GM18505 (cell line): ENCODE measurements at regions not wholly inside any gene's neighbourhood (a gene's known extent, or its start where the extent isn't known, plus 50 kb on each side); places are given as distances from the start of the nearest gene placed in this dataset.
"Not testable (repeated sequence)": the region's sequence is repeated elsewhere in the genome, so short reads cannot be mapped to it uniquely, and the experiment has no call there.

Source experiments
- ATAC-seq: cut with Tn5 transposase; IDR thresholded peaks from one replicate; pipeline ENCODE4 v1.9.1; 2021; ENCODE audit not compliant: unreplicated experiment
- POLR2A ChIP-seq: IDR thresholded peaks from 4 replicates; pipeline ENCODE4 v1.6.1; 2011; ENCODE audit warnings: borderline replicate concordance; ENCODE audit not compliant: insufficient read depth, insufficient read length; ENCODE audit errors: extremely low read depth

GRCh38 chr10:81680359-81680758, 194.6 kb upstream of the NRG3 start:
- ATAC-seq = no peak
- no peak for TF ChIP-seq POLR2A

- ATAC-seq = no peak
- TF ChIP-seq POLR2A = no peak
These were observed 186.5 kb upstream of the NRG3 start for GRCh38 chr10:81688459-81688858.

DNA sequence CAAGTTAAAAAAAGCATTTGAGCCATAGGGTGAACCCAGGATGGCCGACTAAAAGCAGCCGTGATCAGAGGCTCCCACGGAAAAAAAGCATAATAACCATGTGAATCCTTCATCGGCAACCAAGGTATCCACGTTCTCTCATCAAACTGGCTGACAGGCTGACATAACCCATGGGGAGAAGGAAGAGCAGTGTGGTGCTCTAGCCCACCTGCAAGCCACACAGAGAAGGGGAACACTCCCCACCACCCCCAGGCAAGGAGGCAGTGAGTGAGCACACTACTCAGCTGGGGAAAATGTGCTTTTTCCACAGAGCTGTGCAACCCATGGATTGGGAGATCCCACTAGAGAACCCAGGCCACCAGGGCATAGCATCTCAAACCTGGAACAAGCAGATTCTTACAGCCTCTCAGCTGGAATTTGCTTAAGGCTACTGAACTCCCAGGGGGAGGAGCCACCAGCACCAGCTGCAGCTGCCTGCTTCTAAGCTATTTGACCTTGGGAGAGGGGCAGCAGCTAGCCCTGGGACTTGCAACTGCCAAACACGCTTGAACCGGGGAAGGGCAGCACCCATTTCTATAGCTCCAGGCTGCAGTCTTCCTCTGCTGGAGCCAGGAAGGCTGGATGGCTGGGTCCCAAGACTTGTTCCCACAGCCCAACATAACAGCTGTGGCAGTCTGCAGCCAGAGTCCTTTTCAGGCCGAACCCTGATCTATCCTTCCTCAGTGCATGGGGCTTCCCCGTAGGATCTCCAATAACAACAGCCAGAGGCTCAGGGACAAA, 178.2 kb upstream of the NRG3 start:
- ATAC-seq = no peak

DNA sequence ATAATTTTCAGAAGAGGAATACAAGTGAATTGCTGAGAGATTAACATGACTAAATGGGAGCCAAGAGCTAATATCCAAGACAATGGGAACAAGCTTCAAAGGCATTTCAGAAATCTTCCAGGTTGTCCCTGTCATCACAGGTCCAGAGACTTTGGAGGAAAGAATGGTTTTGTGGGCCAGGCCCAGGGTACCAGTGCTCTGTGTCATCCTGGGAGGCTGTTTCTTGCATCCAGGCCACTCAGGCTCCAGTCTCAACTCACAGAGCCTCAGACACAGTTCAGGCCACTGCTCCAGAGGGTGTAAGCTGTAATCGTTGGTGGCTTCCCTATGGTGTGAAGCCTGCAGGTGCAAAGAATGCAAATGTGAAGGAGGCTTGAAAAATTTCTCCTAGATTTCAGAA, 170.4 kb upstream of the NRG3 start:
- ATAC-seq = no peak

More for the DNA sequence above, 178.2 kb upstream of the NRG3 start:
- TF ChIP-seq POLR2A = no peak

DNA sequence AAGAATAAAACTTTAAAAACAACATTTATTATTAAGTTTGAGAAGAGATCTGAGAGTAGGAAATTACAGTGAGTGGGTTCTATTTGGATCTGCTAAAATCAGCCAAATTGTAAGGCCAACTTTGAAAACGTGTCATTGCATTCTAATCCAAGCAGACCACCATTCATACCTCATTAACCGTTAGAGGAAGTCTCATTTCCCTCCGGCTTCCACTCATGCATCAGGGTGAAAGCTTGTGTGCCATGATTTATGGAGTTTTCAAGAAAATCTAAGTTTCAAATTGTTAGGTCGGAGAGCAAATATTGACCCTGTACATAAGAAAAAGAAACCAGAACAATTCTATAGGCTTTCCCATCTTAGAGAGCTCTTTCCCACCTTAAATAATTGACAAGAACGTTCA, 166.6 kb upstream of the NRG3 start:
- ATAC-seq = no peak
- no peak for TF ChIP-seq POLR2A

More for the DNA sequence above, 170.4 kb upstream of the NRG3 start:
- no peak for TF ChIP-seq POLR2A

GRCh38 chr10:81708929-81709328, 166.1 kb upstream of the NRG3 start:
- no peak for ATAC-seq
- TF ChIP-seq POLR2A = no peak

DNA sequence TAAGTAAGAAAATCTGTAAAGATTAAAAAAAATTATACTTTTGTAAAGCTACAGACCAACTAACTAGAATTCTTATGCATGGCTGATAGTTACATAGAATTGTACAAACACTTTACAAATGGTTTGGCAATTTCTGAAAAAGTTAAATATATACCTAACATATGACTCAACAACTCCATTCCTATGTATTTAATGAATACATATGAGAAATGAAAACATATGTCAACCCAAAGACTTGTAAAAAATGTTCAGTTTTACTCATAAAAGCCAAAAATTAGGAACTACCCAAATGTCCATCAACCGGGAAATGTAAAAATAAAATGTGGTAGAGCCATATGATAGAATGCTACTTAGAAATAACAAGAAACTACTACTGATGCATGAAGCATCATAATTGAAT, 152.6 kb upstream of the NRG3 start:
- no peak for TF ChIP-seq POLR2A
- ATAC-seq = no peak

DNA sequence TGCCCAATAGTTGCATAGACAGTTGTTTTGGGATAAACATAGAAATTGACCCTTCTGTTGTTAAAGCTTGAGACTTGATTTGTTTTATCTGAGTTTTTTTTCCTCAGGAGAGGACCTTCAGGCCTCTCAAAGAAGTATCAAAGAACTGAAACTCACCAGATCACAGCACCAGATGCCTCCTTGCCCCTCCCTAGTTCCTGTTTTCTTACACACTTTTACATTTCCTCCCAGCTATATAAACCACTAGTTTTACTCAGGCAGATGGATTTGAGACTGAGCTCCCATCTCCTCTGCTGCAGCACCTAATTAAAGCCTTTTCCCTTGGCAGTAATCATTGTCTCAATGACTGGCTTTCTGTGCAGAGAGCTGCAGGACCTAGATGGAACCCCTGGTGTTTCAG, 150.6 kb upstream of the NRG3 start:
- no peak for ATAC-seq
- TF ChIP-seq POLR2A = no peak

DNA sequence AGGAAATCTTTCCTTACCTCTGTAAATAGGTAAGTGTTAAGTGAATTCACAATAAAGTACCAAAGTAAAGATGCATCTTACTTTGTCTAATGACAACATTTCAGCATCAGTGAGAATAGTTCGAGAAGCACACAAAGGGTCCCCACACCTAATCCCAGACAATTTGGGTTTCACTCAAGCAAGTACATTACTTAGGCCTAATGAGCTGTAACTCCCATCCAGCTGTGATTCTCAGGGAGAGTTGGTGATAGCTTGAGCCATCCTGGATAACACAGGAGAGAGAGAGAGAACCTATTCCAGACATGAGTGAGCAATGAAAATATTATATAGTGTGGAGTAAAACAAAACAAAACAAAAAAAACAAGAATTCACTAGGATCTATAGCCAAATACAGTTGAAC, 149.1 kb upstream of the NRG3 start:
- no peak for TF ChIP-seq POLR2A
- no peak for ATAC-seq

GRCh38 chr10:81728692-81729091, 146.3 kb upstream of the NRG3 start:
- ATAC-seq = no peak
- TF ChIP-seq POLR2A = no peak

- no peak for TF ChIP-seq POLR2A
- no peak for ATAC-seq
These were observed 144.1 kb upstream of the NRG3 start for GRCh38 chr10:81730891-81731290.

- no peak for TF ChIP-seq POLR2A
These were observed 141.5 kb upstream of the NRG3 start for GRCh38 chr10:81733542-81733941.

GRCh38 chr10:81735167-81735566, 139.8 kb upstream of the NRG3 start:
- ATAC-seq = not testable (repeated sequence)

More at GRCh38 chr10:81733542-81733941, 141.5 kb upstream of the NRG3 start:
- ATAC-seq = no peak

DNA sequence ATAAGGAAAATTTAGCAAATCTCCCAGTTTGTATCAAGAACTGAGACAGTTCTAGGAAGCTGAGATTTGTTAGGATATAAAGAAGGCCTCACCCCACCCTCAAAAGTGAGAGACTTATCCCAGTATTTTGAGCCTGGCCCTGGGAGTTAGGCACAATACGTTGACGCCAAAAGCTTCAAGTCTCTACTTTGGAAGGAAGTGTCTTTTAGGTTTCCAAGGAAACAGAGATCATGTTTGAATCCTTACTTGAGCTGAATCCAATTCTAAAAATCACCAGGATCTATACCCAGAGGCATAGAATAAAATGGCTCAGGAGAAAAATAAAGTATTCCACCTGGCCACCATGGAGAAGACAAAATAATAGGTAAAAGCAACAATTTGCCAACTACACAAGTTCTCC, 115.9 kb upstream of the NRG3 start:
- TF ChIP-seq POLR2A = no peak

More for the DNA sequence above, 115.9 kb upstream of the NRG3 start:
- no peak for ATAC-seq
